ENCODE measurements at regions not wholly inside any gene's neighbourhood (a gene's known extent, or its start where the extent isn't known, plus 50 kb on each side); places are given as distances from the start of the nearest gene placed in this dataset.

DNA sequence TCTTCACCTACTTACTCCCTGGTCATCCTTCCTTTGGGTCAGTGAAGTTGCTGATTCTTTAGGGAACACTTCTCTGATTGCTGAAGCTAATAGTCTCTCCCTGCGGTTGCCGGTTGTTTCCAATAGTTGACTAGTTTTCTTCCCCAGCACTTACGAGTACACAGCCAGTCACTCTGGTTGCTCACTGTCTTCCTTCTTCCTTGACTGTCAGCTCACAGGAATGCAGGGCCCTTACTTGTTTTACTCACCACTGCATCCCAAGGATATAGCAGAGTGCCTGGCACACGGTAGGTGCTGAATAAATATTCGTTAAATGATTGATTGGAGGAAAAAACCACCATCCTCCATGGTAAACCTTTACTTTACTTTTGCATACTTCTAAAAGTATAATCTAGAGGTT is 345.0 kb downstream of the QKI start:
- TF ChIP-seq, protein P1, sequence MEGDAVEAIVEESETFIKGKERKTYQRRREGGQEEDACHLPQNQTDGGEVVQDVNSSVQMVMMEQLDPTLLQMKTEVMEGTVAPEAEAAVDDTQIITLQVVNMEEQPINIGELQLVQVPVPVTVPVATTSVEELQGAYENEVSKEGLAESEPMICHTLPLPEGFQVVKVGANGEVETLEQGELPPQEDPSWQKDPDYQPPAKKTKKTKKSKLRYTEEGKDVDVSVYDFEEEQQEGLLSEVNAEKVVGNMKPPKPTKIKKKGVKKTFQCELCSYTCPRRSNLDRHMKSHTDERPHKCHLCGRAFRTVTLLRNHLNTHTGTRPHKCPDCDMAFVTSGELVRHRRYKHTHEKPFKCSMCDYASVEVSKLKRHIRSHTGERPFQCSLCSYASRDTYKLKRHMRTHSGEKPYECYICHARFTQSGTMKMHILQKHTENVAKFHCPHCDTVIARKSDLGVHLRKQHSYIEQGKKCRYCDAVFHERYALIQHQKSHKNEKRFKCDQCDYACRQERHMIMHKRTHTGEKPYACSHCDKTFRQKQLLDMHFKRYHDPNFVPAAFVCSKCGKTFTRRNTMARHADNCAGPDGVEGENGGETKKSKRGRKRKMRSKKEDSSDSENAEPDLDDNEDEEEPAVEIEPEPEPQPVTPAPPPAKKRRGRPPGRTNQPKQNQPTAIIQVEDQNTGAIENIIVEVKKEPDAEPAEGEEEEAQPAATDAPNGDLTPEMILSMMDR (IDR thresholded peaks at IDR 0.05; ENCODE audit: control insufficient read depth, insufficient read depth, low read depth, low read length, missing control alignments) = no peak
- H3K4me3 ChIP-seq (ENCODE audit: control insufficient read depth, low read depth, low read length) = no peak overlapping the region
- no peak for DNase-seq (ENCODE audit: low read depth)

DNA sequence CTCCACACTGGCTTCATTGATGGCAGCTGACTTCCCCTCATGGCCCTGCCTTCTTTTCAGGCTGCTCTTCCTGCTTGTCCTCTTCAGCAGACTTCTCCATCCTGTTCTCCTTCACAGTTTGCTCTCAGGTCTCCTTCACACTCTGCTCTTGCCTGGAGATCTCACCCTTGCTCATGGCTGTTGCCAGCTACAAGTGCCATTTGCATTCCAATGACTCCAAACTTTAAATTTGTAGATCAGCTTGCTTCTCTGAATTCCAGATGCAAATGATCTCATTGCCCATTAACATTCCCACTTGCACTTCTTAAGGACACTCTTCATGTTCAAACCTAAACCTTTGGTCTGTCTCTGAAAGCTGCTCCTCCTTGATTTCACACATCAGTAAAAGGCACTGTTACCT is 343.0 kb downstream of the QKI start:
- TF ChIP-seq, protein P1 (IDR thresholded peaks at IDR 0.05; ENCODE audit: control insufficient read depth, insufficient read depth, low read depth, low read length, missing control alignments) = no peak
- no peak overlapping the region for H3K4me3 ChIP-seq (ENCODE audit: control insufficient read depth, low read depth, low read length)
- DNase-seq (ENCODE audit: low read depth) = no peak

DNA sequence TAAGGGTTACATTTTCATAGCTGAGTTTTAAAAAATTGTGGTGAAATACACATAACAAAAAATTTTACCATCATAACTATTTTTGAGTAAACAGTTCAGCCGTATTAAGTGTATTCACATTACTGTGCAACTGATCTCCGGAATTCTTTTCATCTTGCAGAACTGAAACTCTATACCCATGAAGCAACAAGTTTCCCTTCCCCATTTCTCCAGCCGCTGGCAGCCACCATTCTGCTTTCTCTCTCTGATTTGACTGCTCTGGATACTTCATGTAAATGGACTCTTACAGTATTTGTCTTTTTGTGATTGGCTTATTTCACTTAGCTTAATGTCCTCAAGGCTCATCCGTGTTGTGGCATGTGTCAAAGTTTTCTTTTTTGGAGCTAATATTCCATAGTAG is 341.6 kb downstream of the QKI start:
- TF ChIP-seq, protein P1 (IDR thresholded peaks at IDR 0.05; ENCODE audit: control insufficient read depth, insufficient read depth, low read depth, low read length, missing control alignments) = no peak
- DNase-seq (ENCODE audit: low read depth) = no peak
- H3K4me3 ChIP-seq (ENCODE audit: control insufficient read depth, low read depth, low read length) = no peak overlapping the region

DNA sequence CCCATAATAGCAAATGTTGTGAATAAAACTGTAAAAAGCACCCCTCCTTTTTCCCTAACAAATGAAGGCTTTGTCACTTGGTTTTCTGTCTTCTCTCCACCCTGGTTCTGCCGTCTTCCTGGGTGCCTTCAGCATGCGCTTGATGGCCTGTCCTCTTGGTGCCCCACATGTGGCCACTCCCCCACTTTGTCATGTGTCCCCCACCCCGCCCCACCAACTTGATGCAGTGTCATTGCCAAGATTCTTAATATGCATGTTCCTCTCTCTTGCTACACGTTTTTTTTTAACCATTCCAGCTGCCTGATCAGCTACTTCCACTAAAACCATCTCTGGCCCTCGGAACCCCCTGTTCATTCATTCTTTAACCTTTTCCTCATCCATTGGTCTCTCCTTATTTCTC is 340.3 kb downstream of the QKI start:
- no peak for DNase-seq (ENCODE audit: low read depth)
- H3K4me3 ChIP-seq (ENCODE audit: control insufficient read depth, low read depth, low read length) = no peak overlapping the region
- TF ChIP-seq, protein P1 (IDR thresholded peaks at IDR 0.05; ENCODE audit: control insufficient read depth, insufficient read depth, low read depth, low read length, missing control alignments) = no peak

DNA sequence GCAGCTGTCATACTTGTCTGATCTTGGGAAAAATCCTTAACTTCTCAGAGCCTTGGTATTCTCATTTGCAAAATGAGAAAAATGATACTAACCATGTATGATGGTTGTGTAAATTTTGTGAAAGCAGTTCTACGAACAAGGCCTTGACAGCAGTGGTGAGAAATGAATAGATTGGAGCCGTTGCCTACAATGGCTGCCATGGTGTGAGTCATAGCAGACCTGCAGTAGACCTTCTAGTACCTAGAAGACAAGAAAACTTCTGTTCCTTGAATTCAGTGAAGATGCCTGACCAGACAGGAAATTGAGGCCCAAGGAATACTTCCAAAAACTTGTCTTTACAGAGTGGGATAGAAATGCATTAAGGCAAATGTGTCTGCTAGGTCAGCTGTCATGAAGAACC is 338.9 kb downstream of the QKI start:
- TF ChIP-seq, protein P1 (IDR thresholded peaks at IDR 0.05; ENCODE audit: control insufficient read depth, insufficient read depth, low read depth, low read length, missing control alignments) = no peak
- no peak for DNase-seq (ENCODE audit: low read depth)
- H3K4me3 ChIP-seq (ENCODE audit: control insufficient read depth, low read depth, low read length) = no peak overlapping the region

DNA sequence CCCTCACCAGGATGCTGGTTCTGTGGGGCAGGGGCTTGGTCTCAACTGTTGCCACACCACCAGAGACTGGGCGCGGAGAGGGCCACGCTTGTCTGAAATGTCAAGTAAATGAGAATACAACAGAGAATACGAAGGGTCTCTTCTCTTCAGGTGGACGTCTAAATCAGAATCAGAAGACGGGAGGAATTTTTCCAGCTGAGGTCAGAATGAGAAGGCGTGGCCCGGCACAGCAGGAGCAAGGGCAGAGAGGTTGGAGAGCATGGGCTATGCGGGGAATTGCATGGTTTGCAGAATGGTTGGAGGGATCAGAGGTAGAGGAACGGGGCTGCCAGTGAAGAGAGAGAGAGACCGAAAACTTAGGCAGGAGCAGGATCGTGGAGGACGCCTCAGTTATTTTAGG is 337.9 kb downstream of the QKI start:
- DNase-seq (ENCODE audit: low read depth) = no peak
- H3K4me3 ChIP-seq (ENCODE audit: control insufficient read depth, low read depth, low read length) = no peak overlapping the region
- TF ChIP-seq, protein P1 (IDR thresholded peaks at IDR 0.05; ENCODE audit: control insufficient read depth, insufficient read depth, low read depth, low read length, missing control alignments) = no peak

DNA sequence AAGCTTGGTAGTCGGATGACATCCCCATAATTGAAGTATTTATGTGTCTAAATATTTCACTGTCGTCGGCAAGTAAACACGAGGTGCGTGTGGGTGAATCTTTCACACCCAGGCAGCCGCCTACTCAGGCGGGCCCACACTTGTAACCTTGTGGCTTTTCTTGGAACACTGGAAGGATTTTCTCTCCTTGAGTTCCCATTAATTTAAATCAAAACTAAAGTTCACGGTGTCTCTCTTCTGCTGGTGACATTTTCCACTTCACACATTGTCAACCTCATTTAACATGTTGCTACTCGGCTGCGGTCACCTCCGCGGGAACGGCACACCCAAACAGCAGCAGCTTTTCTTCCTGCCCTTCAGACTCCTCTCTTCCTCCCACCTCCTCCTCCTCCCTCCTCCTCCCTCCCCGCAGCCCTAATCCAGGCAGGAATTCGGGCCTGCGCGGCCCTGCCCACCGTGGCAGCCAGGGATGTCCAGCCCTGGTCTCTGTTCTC is 336.6 kb downstream of the QKI start:
- no peak for DNase-seq (ENCODE audit: low read depth)
- TF ChIP-seq, protein P1 (IDR thresholded peaks at IDR 0.05; ENCODE audit: control insufficient read depth, insufficient read depth, low read depth, low read length, missing control alignments) = no peak
- no peak overlapping the region for H3K4me3 ChIP-seq (ENCODE audit: control insufficient read depth, low read depth, low read length)

Data from AG09309 (cell line).